ENCODE measurements at regions not wholly inside any gene's neighbourhood (a gene's known extent, or its start where the extent isn't known, plus 50 kb on each side); places are given as distances from the start of the nearest gene placed in this dataset.
"Not testable (repeated sequence)": the region's sequence is repeated elsewhere in the genome, so short reads cannot be mapped to it uniquely, and the experiment has no call there.

DNA sequence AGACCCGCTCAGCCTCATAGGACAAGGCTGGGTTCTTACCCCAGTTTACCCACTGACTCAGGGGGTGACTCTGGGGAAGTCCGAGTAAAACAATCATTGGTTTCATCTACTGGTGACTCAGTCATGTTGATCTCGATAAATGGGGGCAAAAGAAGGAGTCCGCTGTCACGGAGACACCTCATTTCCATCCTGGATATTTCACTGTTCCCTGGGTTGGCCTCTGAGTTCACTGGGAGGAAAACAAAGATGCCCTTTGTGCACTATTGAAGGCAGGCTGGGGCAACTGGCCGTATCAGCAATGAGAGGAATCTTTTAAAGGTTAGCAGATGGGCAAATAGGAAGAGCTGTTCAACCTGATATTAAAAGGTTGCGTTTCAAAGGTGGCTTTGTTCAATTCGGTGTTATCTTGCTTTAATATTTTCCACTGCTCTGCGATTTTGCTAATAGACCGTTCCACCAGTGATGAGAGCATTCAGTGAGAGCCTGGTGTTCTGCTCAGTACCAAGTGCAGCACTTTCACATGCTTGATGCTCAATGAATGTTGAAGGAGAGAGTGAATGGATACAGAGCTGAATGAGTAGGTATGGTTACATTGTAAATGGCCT, 110.2 kb upstream of the EGFLAM start:
- DNase-seq (ENCODE audit: low read depth) = no peak

DNA sequence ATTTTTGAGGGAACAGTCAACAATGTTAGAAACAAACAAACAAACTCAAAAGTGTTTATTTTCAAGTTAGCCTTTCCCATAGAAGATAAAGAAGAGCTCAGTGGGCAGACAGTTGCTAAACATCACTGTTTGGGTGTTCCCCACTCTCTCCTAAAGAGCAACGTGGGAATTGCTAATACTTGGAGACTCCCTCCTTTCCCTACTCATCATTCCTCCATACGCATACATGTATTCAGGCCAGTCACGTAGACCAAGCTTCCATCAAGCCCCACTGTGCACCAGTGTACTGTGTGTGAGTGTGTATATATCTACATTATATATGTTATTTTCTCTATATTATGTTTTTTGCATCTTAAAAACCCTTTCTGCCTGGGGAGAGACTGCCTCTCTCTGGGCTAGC, 115.0 kb upstream of the EGFLAM start:
- DNase-seq (ENCODE audit: low read depth) = no peak

DNA sequence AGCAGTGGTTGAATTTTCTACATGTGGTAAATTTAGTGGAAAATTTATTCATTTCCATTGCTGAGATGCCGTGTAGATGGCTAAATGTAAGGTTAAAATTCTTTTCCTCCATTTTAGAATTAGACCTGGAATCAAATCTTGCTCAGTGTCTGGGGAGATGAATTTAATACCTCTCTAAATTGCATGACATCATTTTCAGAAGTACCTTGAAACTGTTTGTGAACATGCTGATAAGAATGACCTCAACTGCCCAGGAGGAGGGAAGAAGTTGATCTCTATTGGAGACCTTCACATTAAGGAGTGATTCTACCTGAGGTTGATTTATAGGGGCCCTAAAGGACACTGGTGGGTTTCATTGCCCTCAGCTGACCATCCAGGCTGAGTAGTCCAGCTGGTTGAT, 116.7 kb upstream of the EGFLAM start:
- DNase-seq (ENCODE audit: low read depth) = no peak

DNA sequence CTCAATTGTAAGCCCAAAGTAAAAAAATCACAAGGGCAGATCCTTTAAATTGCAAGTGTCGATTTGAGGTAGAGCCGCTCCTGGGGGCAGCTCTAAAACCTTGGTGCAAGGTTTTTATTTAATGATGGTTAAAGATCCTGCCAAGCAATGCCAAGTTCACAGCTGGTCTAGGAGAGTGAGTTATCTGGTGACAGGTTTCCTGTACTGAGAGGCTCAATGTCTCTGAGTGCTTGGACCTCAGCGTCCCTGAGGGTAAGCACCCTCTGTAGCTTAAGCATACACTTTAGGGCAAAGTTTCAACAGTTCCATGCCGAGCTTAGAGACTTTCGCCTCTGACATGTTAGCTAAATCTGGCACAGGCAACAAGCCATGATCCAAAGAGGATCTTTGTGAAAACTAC, 119.8 kb upstream of the EGFLAM start:
- DNase-seq (ENCODE audit: low read depth) = no peak

DNA sequence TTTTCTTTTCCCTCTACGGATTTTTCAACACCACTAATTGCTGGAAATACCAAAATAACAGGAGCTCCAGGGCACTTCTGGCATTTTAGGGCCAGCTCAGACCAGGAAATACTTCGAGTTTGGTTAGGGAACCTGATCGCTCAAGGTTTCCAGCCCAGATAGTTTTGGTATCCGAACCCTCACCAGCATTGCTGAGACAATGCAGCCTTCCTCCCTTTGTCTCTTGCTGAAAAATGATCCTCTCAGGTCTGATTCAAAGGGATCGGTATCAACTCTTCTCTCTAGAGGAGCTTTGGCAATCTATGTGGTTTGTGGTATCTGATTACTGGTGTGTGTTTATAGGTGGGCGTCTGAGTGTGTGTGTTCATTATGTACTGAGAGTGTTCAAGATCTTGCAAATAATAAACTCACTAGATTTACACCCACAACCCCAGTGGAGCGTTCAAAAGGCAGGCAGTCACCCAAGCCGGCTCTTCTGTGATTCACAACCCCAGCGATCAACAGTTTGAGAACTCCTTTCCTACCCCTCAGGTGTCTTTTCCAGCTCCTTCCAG, 122.8 kb upstream of the EGFLAM start:
- no peak for DNase-seq (ENCODE audit: low read depth)

DNA sequence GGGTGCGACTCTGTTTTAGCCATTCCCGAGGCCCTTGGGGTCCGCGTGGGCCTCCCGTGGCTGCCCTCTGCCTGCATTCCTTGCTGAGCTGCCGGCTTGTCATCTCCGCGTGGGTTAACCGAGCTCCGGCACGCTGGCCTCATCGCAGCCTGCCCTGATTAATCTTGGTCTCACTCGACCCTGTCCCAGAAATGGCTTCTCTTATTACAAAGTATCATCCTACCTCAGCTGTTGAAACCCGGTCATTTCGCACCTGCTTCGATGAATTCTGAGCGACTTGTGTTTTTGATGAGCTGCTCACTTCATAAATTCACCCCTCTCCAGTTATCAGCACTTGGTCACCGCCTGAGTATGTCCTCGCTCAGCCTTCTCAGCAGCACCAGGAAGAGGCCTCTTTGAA, 123.5 kb upstream of the EGFLAM start:
- no peak for DNase-seq (ENCODE audit: low read depth)

DNA sequence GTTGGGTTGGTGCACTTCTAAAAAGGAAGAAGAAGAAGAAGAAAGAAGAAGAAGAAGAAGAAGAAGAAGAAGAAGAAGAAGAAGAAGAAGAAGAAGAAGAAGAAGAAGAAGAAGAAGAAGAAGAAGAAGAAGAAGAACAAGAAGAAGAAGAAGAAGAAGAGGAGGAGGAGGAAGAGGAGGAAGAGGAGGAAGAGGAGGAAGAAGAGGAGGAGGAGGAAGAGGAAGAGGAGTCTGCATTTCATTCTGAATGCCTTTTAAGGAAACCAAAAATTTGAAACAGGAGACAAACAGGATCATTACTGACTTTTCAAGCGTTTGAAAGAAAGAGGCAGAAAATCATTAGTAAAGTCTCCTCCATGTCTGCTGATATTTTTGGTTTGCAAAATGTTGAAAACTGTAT, 124.1 kb upstream of the EGFLAM start:
- not testable (repeated sequence) for DNase-seq (ENCODE audit: low read depth)

DNA sequence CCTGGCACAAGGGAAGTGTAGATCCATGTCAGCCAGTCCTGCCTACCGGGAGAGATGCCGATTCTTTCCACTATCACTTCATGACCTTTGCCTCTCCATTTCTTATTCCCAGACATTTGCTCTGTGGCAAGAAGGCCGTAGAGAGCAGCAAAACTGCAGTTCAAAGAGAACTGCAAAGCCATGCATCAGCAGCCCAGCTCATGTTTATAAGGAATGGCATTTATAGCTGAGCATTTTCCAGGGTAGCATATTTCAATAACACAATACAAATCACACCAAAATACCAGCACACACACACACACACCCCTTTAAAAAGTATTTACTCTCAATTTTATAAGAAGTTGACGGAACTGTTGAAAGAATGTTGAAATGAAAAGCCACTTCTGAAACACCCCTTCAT, 126.7 kb upstream of the EGFLAM start:
- DNase-seq (ENCODE audit: low read depth) = no peak

DNA sequence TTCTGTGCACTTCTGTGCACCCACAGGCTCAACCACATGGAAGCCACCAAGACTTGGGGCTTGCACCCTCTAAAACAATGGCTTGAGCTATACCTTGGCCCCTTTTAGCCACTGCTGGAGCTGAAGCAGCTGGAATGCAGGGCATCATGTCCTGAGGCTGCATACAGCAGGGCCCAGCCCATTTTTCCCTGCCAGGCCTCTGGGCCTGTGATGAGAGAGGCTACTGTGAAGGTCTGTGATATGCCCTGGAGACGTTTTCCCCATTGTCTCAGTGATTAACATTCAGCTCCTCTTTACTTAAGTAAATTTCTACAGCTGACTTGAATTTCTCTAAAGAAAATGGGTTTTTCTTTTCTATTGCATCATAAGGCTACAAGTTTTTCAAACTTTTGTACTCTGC, 134.0 kb upstream of the EGFLAM start:
- no peak for DNase-seq (ENCODE audit: low read depth)

DNA sequence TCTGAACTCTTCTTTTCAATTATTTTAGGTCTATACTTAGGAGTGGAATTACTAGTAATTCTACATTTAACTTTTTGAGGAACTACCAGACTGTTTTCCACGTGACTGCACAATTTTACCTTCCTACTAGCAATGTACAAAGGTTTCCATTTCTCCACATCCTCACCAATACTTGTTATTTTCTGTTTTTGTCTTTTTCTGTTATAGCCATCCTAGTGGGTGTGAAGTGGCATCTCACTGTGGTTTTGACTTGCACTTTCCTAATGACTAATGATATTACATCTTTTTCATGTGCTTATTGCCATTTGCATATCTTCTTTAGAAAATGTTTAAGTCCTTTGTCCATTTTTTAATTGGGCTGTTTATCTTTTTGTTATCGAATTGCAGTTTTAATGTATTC, 136.9 kb upstream of the EGFLAM start:
- DNase-seq (ENCODE audit: low read depth) = no peak

DNA sequence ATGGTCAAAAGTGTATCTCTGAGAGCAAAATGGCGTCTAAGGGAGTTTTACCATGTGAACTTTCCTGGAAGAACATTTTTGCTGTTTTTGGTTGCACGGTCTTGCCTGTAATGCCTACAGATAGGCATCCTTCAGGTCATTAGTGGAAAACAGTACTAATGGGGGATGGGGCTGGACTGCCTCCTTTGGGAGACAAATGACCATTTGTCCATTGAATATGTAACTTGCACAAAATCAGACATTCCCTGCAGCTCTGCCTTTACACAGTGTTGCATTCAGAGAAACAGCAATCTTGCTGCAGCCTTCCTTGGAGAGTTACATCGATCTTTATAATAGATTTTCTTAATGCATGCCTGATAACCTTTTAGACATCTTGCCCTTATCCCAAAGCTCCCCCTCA, 138.5 kb upstream of the EGFLAM start:
- no peak for DNase-seq (ENCODE audit: low read depth)

DNA sequence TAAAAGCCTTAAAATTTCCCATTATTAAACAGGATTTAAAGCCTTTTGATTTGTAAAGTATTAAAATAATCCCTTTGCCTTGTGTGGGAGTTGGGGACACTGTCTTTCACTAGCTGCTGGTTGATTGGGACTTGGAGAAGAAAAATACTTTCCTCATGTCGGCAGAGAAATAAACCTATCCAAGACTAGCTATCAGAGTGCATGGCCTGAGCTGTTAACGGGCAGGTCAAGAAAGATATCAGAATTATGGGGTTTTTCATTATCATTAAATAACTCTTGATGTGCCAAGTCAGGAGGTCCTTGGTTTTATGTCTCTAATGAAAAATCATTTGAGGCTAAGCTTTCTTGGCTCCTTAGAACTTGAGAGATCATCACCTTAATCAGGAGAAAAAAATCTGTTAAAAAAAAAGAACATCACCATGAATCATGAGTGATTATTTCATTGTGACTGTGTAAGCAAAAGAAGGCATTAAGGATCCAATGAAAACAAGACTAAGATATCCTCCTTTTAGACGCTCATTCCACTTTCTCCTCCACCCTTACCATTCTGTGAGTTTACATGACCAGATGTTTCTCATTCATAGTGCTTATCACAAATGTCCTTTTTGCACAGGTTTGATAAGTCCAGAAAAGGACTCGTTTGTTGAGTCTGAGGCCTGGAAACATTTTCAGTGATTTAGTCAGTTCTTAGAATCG, 140.4 kb upstream of the EGFLAM start:
- DNase-seq (ENCODE audit: low read depth) = no peak

DNA sequence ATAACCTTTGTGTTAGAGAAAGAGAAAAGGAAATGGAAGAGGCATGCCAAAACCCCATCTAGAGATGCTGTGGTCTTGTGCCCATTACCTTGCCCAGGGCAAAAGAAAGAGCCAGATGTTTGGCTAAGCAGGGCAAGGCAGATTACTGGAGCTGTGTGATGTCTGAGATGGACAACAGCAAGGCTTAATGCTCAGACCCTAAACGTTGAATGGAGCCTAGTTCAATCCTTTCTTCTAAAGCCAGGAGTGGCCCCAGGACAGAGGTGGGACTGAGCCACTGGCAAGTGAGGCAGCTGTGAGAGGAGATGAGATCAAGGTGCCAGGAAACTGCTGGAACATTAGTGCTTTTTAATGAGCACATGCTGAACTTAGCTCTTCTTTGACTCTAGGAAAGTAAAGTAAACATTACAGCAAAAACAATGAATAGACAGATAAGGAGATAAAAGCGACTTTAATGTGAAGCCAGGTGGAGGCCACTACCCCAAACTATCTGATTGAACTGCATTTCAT, 143.0 kb upstream of the EGFLAM start:
- no peak for DNase-seq (ENCODE audit: low read depth)

DNA sequence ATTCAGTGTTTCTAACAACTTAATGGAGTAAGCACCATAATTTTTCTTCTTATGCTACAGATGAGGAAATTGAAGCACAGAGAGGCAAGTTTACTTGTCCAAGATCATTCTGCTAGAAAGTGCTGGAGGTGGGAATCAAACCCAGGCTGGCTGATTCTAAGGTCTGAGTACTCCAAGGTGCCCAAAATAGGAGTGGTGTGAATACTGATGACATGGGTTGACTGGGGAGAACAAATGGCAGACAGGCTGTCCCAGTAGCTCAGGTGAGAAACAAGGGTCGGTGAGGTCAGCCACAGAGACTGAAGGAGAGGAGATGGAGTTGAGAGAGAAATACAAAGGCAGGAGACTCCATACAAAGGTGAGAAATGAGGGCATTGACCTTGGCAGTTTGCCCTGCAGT, 144.5 kb upstream of the EGFLAM start:
- DNase-seq (ENCODE audit: low read depth) = no peak

DNA sequence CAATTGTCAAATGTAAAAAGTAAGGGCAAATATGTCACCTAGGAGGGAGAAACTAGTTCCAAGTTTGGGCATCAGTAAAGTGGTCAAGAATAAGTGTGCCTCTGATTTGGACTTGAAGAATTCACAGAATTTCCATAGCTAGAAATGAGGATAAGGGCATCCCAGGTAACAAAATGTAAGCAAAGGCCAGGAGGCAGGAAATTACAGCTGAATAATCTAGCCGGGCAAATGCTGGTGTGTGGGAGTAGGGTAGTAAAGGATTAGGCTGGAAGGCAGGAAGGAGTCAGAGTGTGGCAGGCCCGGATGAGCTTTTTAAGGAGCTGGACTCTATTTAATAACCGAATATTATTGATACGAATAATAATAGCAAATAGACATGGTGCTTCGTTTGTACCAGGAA, 144.9 kb upstream of the EGFLAM start:
- DNase-seq (ENCODE audit: low read depth) = no peak

DNA sequence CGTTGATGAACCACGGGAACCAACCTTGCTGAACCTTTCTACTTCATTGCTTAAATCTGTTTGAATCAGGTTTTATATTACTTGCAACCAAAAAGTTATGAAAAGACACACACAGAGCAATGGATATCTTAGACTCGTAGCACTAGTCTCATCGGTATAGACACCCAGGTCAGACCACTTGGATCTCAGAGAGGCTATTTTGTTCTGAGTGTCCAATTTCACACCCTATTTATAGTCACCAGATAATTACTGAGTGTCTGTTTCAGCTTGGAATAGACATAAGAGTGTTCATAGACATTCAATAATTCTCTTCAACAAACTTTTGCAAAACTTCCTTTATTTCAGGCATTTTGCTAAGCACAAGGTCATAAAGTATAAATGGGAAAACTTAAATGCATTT, 145.4 kb upstream of the EGFLAM start:
- no peak for DNase-seq (ENCODE audit: low read depth)

DNA sequence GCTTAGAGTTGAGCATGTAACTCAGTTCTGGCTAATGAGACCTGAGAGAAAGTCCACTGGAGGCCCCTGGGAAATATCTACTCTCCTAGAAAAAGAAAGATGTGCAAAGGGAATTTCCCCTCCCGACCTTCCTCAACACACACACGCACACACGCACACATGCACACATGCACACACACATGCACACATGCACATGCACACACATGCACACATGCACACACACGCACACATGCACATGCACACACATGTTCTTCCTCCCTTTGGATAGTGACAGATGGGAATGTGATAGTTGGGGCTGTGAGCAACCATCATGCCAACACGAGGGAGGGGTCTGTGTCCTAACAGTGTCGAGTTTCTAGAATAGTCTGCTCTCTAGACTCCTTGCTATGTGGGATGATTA, 148.2 kb upstream of the EGFLAM start:
- no peak for DNase-seq (ENCODE audit: low read depth)

DNA sequence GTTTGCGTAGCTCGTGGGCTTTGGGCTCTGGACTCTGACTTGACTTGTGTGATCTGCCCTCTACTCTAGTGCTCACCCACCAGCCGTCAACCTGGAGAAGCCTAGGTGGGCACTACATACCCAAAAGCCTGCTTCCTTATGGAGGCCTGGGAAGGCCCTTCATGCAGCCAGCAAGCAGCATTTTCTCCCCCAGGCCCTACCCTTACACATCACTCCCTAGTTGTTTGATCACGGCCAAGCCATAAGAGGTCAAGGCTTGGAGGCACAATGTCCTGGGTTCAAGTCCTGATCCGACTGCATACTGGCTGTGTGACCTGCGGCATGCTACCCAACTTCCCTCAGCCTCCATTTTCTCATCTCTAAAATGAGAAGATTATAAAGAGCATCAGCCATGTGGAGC, 151.3 kb upstream of the EGFLAM start:
- no peak for DNase-seq (ENCODE audit: low read depth)

DNA sequence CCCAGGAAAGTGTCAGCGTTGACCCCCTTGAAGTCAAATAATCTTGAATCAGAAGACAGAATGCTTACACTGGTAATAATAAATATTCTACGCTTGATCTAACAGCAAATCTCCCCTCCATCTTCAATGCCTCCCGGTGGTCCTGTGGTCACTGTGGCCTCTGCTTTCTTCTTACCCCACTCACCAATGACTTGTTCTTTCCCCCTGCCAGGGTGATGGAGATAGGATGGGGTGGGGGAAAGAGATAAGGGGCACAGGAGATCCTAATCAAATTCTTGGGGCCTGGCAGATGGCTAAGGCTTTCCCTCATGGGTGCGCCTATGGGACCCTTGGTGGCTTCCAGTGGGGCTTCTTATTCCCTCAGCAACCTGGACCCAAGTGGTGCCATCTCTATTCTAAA, 152.6 kb upstream of the EGFLAM start:
- DNase-seq (ENCODE audit: low read depth) = no peak

DNA sequence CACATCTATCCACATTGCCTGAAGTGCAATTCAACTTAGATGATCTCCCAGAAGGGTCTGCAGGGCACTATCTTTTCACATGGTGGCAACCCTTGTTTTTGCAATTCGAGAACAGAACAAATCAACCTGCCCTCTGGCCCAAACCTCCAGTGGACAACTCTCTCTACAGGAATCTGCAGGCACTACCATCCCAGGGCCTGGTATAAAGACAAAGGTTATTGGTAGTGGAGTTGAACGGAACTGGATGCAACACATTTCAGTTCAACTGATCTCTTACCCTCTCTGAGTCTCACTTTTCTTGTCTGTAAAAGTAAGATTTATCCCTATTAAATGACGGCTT, 153.2 kb upstream of the EGFLAM start:
- DNase-seq (ENCODE audit: low read depth) = no peak

DNA sequence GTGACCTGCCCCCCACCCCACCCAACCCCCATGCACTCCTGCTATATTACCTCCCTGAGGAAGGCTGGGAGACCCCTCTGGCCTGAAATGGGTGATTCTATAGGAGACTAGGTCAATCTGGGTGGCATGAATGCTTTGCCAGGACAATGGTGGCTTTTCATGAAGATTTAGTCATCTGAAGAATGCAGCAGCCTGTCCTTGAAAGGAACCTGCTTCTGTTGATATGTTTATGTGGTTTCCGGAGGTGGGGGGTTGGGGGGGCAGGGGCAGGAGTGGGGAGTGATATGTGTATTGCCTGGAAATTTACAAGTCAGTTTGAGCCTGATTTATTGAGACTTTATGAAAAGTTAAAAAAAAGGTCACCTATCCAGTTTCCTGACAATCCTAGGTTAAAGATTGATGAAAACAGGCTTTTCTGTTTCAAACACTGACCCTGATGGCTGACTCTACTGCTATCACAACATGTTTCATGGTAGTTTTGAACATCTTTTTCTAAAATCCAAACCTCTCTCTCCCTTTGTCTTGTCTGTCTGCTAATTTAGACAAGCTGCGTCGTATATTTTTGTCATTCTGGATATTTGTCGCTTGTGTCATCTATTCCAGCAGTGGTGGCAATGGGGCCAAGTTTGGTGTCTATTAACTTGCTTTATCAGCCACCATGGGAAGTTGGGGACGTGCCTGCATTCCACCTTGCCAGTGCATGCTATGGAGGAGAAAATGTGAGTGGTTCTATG, 153.7 kb upstream of the EGFLAM start:
- DNase-seq (ENCODE audit: low read depth) = no peak

DNA sequence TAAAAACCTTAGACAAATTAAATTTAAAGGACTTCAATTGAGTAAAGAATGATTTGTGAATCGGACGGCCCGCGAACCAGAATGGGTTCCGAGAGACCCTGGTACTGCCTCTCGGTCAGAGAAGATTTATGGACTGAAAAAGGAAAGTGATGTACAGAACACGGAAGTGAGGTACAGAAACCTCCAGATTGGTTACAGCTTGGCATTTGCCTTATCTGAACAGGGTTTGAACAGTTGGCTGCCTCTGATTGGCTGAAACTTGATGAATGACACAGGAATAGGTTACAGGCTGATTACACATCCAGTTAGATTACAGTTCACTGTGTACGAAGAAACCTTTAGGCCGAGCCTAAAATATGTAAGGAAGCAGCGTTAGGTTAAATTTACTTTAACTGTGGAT, 156.5 kb upstream of the EGFLAM start:
- no peak for DNase-seq (ENCODE audit: low read depth)
